ENCODE measurements at regions not wholly inside any gene's neighbourhood (a gene's known extent, or its start where the extent isn't known, plus 50 kb on each side); places are given as distances from the start of the nearest gene placed in this dataset.

- TF ChIP-seq POLR2A (IDR thresholded peaks at IDR 0.05; ENCODE audit: low read depth, low read length) = no peak
- TF ChIP-seq CTCF (conservative IDR thresholded peaks at IDR 0.05; ENCODE audit: low read depth, low read length) = no peak
- no peak for TF ChIP-seq FOS (IDR thresholded peaks at IDR 0.05; ENCODE audit: low read depth, low read length)
- no peak for TF ChIP-seq CEBPB (IDR thresholded peaks at IDR 0.05; ENCODE audit: low read depth, low read length)
Measured at GRCh38 chr13:106052200-106052767, 483.2 kb downstream of the EFNB2 start.

Data from IMR-90 (cell line).